ENCODE measurements at regions not wholly inside any gene's neighbourhood (a gene's known extent, or its start where the extent isn't known, plus 50 kb on each side); places are given as distances from the start of the nearest gene placed in this dataset.

GRCh38 chr5:4911646-4912403 is 228.3 kb upstream of the ADAMTS16 start:
- no peak for DNase-seq

- no peak for DNase-seq
Measured at GRCh38 chr5:4921929-4922328, 218.2 kb upstream of the ADAMTS16 start.

GRCh38 chr5:4924577-4924976 is 215.6 kb upstream of the ADAMTS16 start:
- DNase-seq: no peak

GRCh38 chr5:4927097-4927496 is 213.0 kb upstream of the ADAMTS16 start:
- no peak for DNase-seq

- no peak for DNase-seq
Measured at GRCh38 chr5:4928409-4928808, 211.7 kb upstream of the ADAMTS16 start.

- DNase-seq: no peak
Measured at GRCh38 chr5:4929092-4929655, 211.0 kb upstream of the ADAMTS16 start.

- DNase-seq: no peak
Measured at GRCh38 chr5:4939042-4939781, 200.9 kb upstream of the ADAMTS16 start.

GRCh38 chr5:4941161-4941560 is 199.0 kb upstream of the ADAMTS16 start:
- no peak for DNase-seq

- DNase-seq: no peak
Measured at GRCh38 chr5:4941957-4942830, 197.9 kb upstream of the ADAMTS16 start.

GRCh38 chr5:4942831-4943178 is 197.3 kb upstream of the ADAMTS16 start:
- no peak for DNase-seq

- DNase-seq: no peak
Measured at GRCh38 chr5:4945296-4945695, 194.8 kb upstream of the ADAMTS16 start.

GRCh38 chr5:4947106-4947505 is 193.0 kb upstream of the ADAMTS16 start:
- no peak for DNase-seq

GRCh38 chr5:4947893-4948536 is 192.1 kb upstream of the ADAMTS16 start:
- DNase-seq: no peak

- no peak for DNase-seq
Measured at GRCh38 chr5:4949108-4949507, 191.0 kb upstream of the ADAMTS16 start.

GRCh38 chr5:4953576-4953975 is 186.6 kb upstream of the ADAMTS16 start:
- no peak for DNase-seq

GRCh38 chr5:4954048-4954447 is 186.1 kb upstream of the ADAMTS16 start:
- DNase-seq: no peak

- DNase-seq: no peak
Measured at GRCh38 chr5:4963265-4963664, 176.9 kb upstream of the ADAMTS16 start.

- DNase-seq: no peak
Measured at GRCh38 chr5:4969351-4969750, 170.8 kb upstream of the ADAMTS16 start.

GRCh38 chr5:4970171-4970570 is 170.0 kb upstream of the ADAMTS16 start:
- DNase-seq: no peak

- no peak for DNase-seq
Measured at GRCh38 chr5:4976902-4977301, 163.2 kb upstream of the ADAMTS16 start.

GRCh38 chr5:4977416-4978110 is 162.6 kb upstream of the ADAMTS16 start:
- no peak for DNase-seq

GRCh38 chr5:4980201-4980600 is 159.9 kb upstream of the ADAMTS16 start:
- no peak for DNase-seq

All from NCI-H226 (cell line).